NCI-H1436 (cell line): ENCODE measurements at regions not wholly inside any gene's neighbourhood (a gene's known extent, or its start where the extent isn't known, plus 50 kb on each side); places are given as distances from the start of the nearest gene placed in this dataset.

Experiments
- DNase-seq: peaks from one replicate; lab custom pipeline; 2025; lab: John Stamatoyannopoulos, UW

DNA sequence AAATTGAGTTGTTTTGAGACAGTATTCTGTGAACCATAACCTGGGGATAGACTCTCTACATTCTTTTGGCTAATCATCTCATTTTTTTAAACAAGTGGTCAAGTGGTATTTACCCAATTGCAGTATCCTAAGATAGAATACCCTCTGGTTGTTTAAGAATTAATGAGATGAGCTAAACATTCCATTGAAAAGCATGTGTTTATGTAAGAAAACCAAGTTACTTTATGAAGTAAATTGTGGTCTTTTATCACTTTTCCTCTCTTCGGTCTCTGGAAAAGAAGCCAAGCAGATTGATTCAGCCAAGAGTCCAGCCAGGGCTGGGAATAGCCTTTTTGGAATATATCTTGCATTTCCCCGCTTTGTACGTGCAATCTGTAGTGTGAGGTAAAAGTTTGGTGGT lies 185.7 kb upstream of the TOPAZ1 start:
- no peak for DNase-seq

GRCh38 chr3:44056446-44057240 lies 185.0 kb upstream of the TOPAZ1 start:
- DNase-seq, result no peak

- DNase-seq, result no peak
Observed at GRCh38 chr3:44058022-44058867, 183.4 kb upstream of the TOPAZ1 start.

DNA sequence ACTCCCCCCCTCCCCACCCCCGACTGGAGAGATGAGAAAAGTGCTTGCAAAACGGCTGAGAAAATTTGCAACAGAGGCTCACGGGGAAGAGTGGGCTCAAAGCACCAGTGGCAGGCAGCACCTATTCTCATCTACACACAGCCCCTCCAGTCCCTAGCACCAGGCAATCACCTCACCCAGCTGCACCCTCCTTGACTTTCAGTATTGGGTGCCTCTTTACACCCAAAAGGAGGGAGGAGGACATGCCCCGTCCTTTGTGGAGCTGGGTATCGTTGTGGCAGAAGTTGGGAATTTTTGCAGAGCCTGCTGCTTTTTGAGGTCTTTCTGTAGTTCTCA lies 182.8 kb upstream of the TOPAZ1 start:
- no peak for DNase-seq

DNA sequence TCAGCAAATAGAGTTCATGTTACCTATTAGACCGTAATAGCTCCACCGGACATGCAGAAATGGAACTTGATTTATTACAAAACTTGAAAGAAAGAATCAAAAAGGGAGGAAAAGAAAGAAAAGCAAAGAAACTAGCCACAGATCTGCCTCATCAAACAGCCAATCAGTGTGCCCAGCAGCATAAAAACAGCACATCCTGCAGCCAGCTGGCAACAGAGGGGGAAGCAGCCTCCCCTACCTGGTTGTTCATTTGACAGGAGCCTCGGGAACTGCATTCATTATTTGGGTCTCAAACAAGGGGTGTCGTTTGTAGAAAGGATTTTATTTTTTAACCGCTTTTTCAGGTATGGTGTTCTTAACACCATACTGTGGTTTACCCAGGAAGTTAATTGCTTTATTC lies 181.5 kb upstream of the TOPAZ1 start:
- DNase-seq, result no peak

- DNase-seq, result no peak
Observed at GRCh38 chr3:44061268-44061667, 180.4 kb upstream of the TOPAZ1 start.

DNA sequence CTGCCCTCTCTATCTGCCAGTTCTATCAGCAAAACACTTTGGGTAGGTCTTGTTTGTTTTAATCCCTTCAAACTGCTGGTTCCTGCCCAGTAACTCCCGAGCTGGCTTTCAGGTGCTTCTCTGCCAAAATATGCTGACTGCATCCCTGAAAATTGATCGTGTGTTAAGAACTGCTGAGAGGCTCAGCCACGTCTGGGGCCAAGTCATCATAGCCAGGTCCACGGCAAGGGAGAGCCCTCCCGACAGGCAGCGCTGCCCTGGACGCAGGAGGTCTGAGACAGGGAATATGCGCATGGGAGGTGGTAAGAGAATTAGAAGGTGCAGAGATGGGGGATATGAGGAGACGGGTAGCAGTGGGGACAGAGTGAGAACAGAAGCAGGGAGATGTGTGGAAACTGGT lies 179.7 kb upstream of the TOPAZ1 start:
- no peak for DNase-seq

GRCh38 chr3:44065311-44066094 lies 176.2 kb upstream of the TOPAZ1 start:
- DNase-seq, result no peak

- no peak for DNase-seq
Observed at GRCh38 chr3:44066806-44067205, 174.9 kb upstream of the TOPAZ1 start.

DNA sequence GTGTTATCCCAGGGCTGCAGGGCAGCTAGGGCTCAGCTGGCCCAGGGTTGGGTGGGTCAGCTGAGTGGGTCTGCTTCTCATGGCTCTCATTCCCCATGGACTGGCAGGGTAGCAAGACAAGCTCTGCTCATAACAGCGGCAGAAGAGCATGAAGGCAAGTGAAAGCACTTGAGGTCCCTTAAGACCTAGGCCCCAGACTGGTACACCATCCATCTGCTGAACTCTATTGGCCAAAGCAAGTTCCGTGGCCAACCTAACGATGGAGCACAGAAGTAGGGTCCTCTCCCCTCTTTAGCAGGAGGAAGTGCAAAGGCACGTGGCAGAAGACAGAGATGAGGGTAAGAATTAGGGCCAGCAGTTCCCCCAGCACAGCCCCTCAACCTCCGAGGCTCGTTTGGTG lies 174.3 kb upstream of the TOPAZ1 start:
- no peak for DNase-seq

DNA sequence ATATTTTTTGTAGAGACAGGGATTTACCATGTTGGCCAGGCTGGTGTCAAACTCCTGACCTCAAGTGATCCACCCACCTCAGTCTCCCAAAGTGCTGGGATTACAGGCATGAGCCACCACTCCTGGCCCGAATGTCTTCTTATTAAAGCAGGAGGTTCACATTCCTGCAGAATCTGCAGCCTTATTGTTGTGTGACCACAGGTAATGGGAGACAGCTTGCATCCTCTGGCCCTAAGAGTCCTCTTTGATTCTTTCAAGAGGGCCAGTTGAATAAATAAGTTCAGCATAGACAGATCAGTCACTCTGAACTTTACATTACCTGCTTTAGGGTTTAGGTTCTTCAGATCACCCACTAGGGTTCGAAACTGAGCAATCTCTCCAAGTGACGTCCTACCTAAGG lies 172.9 kb upstream of the TOPAZ1 start:
- DNase-seq, result no peak

- DNase-seq, result no peak
Observed at GRCh38 chr3:44069276-44069675, 172.4 kb upstream of the TOPAZ1 start.

DNA sequence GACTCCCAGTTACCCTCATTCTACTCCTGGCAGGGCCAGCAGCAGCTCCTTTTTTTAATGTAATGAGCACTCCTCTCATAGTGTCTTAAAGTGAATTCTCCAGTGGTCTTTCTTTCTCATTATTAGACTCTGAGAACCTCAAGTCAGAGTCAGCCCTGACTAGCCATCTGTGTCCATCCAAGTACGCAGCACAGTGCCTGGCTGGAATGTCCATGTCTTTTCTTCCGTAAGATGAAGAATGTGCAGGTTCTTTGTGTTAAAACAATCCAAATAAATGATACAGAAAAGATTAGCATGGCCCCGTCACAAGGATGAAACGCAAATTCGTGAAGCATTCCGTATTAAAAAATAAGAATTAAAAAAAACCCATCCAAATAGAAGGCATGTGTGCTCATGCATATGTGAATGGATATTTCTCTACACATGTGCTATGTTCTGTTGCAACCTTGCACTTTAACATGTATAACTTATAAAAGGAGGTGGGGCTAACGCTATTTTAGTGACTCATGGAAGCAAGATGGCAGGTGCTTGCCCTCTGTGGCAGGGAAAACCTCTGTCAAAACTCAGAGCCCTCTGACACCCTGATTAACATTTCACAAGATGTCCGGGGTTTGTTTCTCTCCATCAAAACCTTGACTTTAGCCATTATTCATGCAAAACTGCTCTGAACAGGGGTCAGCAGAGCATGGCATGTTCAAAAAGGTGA lies 170.7 kb upstream of the TOPAZ1 start:
- DNase-seq, result no peak

DNA sequence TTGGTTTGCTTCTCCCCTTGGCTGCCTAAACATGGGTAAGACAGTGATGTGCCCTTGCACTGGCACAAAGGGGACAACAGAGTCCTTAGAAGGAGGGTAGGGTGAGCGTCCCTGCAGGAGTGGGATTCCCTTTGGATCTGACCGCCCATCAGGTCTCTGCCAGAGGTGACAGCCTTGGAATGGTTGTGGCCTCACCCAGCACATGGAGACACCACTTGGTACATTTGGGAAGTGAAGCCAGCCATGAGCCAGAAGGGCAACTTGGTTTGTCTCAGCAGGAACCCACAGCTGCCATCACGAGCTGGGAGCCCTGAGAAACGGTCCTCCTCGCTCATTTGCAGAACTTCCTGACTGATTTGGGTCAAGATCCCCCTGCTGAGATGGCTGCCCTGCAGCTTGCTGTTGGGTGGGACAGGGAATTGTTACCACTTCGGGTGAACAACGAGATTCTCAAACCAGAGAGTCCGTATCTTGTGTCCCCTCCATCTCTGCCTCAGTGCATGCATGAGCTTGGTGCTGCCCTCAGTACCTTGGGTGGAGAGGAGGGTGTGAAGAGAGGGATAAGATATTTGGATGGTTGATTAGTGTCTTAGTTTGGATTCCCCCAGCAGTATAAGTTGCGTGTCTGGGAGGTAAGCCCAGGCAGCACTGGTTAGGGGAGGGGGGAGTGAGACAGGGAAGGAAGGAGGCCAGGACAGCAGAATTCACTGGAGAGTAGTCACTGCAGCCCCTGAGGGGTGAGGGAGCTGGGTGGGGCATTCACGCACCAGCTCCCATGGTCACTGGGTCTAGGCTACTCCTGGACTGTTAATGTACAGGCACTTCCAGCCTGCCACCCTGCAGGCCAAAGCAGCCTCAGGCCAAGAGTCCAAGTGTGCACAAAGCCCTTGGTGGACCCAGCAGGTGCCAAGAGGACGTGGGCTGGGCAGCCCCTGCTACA lies 168.8 kb upstream of the TOPAZ1 start:
- no peak for DNase-seq

DNA sequence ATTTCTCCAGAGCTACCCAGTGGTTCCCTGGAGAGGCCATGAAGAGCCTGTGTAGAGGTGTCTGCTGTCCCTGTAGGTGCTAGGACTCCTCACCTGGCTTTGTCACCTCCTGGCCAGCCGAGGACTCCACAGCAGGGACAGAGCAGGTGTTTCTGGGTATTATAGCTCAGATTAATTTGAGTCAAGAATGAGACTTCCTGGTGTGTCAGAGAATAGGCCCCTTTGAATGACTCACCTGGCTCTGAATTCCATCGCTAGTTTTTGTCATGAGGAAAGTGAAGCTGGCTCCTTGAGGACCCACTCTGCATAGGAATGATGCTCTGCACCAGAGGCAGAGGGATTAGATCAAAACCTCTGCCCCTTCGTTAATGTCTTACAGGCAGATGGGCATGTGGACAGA lies 167.5 kb upstream of the TOPAZ1 start:
- DNase-seq, result no peak

DNA sequence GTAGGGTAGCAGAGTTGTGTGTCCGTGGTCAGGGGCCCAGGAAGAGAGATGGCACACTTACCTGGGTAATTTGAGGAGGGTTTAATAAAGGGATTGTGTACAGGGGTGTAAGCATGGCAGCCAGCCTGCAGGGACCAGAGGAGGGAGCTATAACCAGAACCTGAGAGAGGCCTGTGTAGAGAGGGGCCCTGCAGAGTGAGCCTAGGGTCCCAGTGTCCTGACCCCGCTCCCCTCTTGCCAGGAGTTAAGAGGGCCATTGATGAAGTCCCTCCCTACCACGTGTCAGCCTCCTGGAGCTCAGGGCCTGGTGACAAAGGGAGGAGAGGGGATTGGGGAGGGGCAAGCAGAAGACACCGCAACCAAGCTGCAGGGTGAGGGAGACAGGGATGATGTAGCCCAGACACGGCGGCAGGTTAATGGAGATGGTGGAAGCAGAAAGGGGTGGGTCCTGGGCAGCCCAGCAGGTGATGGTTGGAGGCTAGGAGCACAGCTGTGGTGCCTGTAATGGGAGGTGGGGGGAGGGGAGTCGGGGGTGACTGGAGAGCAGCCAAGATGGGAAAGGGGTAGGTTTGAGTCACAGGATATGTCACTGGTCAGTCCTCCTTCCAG lies 165.4 kb upstream of the TOPAZ1 start:
- no peak for DNase-seq

DNA sequence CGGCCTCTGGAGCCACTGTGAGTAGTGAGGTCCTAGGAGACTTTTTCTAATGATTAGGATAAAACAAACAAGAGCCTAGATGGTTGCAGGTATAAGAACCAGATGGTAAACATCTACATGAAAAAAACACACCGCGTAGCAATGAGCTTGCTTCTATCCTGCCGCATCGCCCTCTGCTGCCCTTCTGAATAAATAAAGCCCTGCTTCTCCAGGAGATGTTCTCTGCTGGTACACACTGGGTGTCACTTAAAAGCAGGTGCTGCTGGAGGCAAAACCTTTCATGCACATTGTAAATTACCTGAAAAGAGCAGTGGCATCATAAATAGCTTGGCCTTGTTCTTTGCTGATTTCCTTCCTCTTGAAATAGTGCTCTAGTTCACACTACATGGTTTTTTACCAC lies 164.4 kb upstream of the TOPAZ1 start:
- no peak for DNase-seq

GRCh38 chr3:44078863-44079262 lies 162.8 kb upstream of the TOPAZ1 start:
- DNase-seq, result no peak

DNA sequence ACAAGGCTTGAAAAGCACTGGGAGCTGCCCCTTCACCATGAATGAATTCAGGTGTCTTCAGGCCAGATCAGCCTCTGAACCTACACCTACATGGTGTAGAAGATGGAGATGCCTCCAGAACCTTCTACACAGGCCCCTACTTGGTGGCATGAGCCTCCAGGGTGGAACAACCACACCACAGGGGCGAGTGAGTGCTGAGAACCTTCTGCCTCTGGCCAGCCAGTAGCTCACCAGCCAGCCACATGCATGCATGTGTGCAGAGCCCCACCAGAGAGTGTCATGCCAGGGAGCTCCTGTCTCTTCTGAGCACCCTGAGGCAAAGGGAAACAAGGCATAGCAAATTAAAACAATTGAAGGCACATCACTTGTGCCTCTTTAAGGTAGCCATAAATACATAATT lies 161.8 kb upstream of the TOPAZ1 start:
- DNase-seq, result no peak

GRCh38 chr3:44080474-44081072 lies 161.1 kb upstream of the TOPAZ1 start:
- DNase-seq, result no peak
